NCI-H524 (cell line): ENCODE measurements at regions not wholly inside any gene's neighbourhood (a gene's known extent, or its start where the extent isn't known, plus 50 kb on each side); places are given as distances from the start of the nearest gene placed in this dataset.
"Not testable (repeated sequence)": the region's sequence is repeated elsewhere in the genome, so short reads cannot be mapped to it uniquely, and the experiment has no call there.

ENCODE experiments used
- DNase-seq, 2 experiments: peaks; one replicate each; lab custom pipeline; 2025; lab: John Stamatoyannopoulos, UW

- no peak for DNase-seq
Observed at GRCh38 chr1:4064150-4064889, 164.2 kb upstream of the C1orf174 start.

GRCh38 chr1:4066860-4067599 lies 167.0 kb upstream of the C1orf174 start:
- no peak for DNase-seq

- no peak for DNase-seq
Observed at GRCh38 chr1:4068076-4068475, 168.0 kb upstream of the C1orf174 start.

GRCh38 chr1:4071653-4072052 lies 171.6 kb upstream of the C1orf174 start:
- DNase-seq, result peak; percentile 96 to 98

- DNase-seq, result peak in 1 of 2 experiments; percentile 21
Observed at GRCh38 chr1:4072481-4073153, 172.5 kb upstream of the C1orf174 start.

- no peak for DNase-seq
Observed at GRCh38 chr1:4075436-4076225, 175.6 kb upstream of the C1orf174 start.

- no peak for DNase-seq
Observed at GRCh38 chr1:4076346-4076745, 176.3 kb upstream of the C1orf174 start.

- DNase-seq, result not testable (repeated sequence)
Observed at GRCh38 chr1:4078091-4078962, 178.3 kb upstream of the C1orf174 start.

- no peak for DNase-seq
Observed at GRCh38 chr1:4079815-4080214, 179.7 kb upstream of the C1orf174 start.

GRCh38 chr1:4081806-4082711 lies 182.0 kb upstream of the C1orf174 start:
- no peak for DNase-seq

- no peak for DNase-seq
Observed at GRCh38 chr1:4083231-4084047, 183.4 kb upstream of the C1orf174 start.

GRCh38 chr1:4084048-4084431 lies 184.0 kb upstream of the C1orf174 start:
- no peak for DNase-seq

GRCh38 chr1:4084446-4084845 lies 184.4 kb upstream of the C1orf174 start:
- no peak for DNase-seq

- DNase-seq, result no peak
Observed at GRCh38 chr1:4084896-4085295, 184.8 kb upstream of the C1orf174 start.

- DNase-seq, result peak; percentile 38 to 61
Observed at GRCh38 chr1:4085546-4085945, 185.5 kb upstream of the C1orf174 start.

GRCh38 chr1:4086085-4086850 lies 186.2 kb upstream of the C1orf174 start:
- no peak for DNase-seq

- no peak for DNase-seq
Observed at GRCh38 chr1:4086921-4087320, 186.8 kb upstream of the C1orf174 start.
